GM12878 (cell line): ENCODE measurements at regions not wholly inside any gene's neighbourhood (a gene's known extent, or its start where the extent isn't known, plus 50 kb on each side); places are given as distances from the start of the nearest gene placed in this dataset.
A peak's percentile ranks its signal among the peaks of the same experiment; 100 is the strongest.

Source experiments
- ATAC-seq: fragments of 200-7000 bp; cut with Tn5 transposase; 3 replicates; pipeline ENCODE4 v1.9.1; 2020; ENCODE audit warnings: mild to moderate bottlenecking, moderate library complexity
- BruUV-seq: library from RNA; stranded (reverse); fragments of 400-500 nt; replicated peaks from 2 replicates; lab custom pipeline; 2021; lab: Mats Ljungman, UMichigan
- CTCF ChIA-PET: fragments of 300-600 bp; sonication (Branson Sonifier 250); formaldehyde crosslinking; extraction: SDS; loops from one replicate; lab custom pipeline; 2021; ENCODE audit warnings: inconsistent platforms; lab: Yijun Ruan, JAX
- POLR2A ChIA-PET: fragments of 350-600 bp; formaldehyde crosslinking; extraction: SDS; loops from one replicate; lab custom pipeline; 2021; ENCODE audit warnings: inconsistent platforms; lab: Charles Lee
- RAD21 ChIA-PET: fragments of 300-600 bp; sonication (Branson Sonifier 250); formaldehyde crosslinking; loops from one replicate; lab custom pipeline; 2023; ENCODE audit warnings: antibody characterized with exemption; ENCODE audit not compliant: unreplicated experiment; lab: Charles Lee
- SMC1A ChIA-PET: fragments of 300-600 bp; sonication (Branson Sonifier 250); formaldehyde crosslinking; loops from one replicate; lab custom pipeline; 2023; ENCODE audit not compliant: unreplicated experiment, uncharacterized antibody; lab: Charles Lee
- DNase-seq: peaks from one replicate; pipeline ENCODE4 v3.0.0-alpha.2; 2011; ENCODE audit warnings: low read depth, low spot score
- FAIRE-seq: peaks from 3 replicates; lab custom pipeline; 2011; peaks lifted over from hg19 to GRCh38; lab: Jason Lieb, UNC
- H2AFZ ChIP-seq: 2 replicates; pipeline ENCODE4 v1.6.0; 2011; ENCODE audit warnings: low read depth, low read length, control low read depth; ENCODE audit not compliant: control insufficient read depth
- H3K27ac ChIP-seq: 2 replicates; pipeline ENCODE4 v1.5.1; 2011; ENCODE audit warnings: control low read depth; ENCODE audit not compliant: control insufficient read depth, insufficient read depth
- H3K27me3 ChIP-seq, 2 experiments: replicated peaks in 1 of 2; 2 replicates each; pipeline versions ENCODE4 v1.6.0 to v1.6.1; 2011; ENCODE audit warnings: low read length in 1 of 2; ENCODE audit not compliant: control insufficient read depth in 2 of 2, insufficient read depth in 2 of 2
- H3K36me3 ChIP-seq, 2 experiments: 2 replicates each; pipeline ENCODE4 v1.5.1; 2011; ENCODE audit warnings: low read length in 1 of 2; ENCODE audit not compliant: control insufficient read depth in 2 of 2, insufficient read depth in 2 of 2
- H3K4me1 ChIP-seq: 2 replicates; pipeline ENCODE4 v1.6.1; 2011; ENCODE audit warnings: mild to moderate bottlenecking, low read length, moderate library complexity, mixed read lengths; ENCODE audit not compliant: control insufficient read depth, insufficient read depth
- H3K4me2 ChIP-seq: 2 replicates; pipeline ENCODE4 v1.6.0; 2011; ENCODE audit warnings: control low read depth; ENCODE audit not compliant: control insufficient read depth, insufficient read depth
- H3K4me3 ChIP-seq: fragments of 200-600 bp; sonication (generic); 2 replicates; pipeline ENCODE4 v1.5.1; 2016
- H3K79me2 ChIP-seq: 2 replicates; pipeline ENCODE4 v1.6.0; 2011; ENCODE audit warnings: low read length; ENCODE audit not compliant: control insufficient read depth, insufficient read depth
- H3K9ac ChIP-seq: 2 replicates; pipeline ENCODE4 v1.8.0; 2011; ENCODE audit warnings: low read length, control low read depth, mixed read lengths; ENCODE audit not compliant: control insufficient read depth, insufficient read depth
- H3K9me3 ChIP-seq: replicated peaks from 3 replicates; pipeline ENCODE4 v1.5.1; 2011; ENCODE audit warnings: mild to moderate bottlenecking, low read length; ENCODE audit not compliant: control insufficient read depth, insufficient read depth
- H4K20me1 ChIP-seq: 2 replicates; pipeline ENCODE4 v1.6.0; 2011; ENCODE audit not compliant: control insufficient read depth, insufficient read depth
- CEBPZ ChIP-seq: fragments of 150-350 bp; IDR thresholded peaks from 2 replicates; pipeline ENCODE4 v1.6.1; 2016; ENCODE audit warnings: low read depth, low read length
- EGR1 ChIP-seq, 2 experiments: IDR thresholded peaks; 1 replicate in 1 of 2; 2 replicates in 1 of 2; pipeline ENCODE4 v1.6.1; 2011 to 2012; ENCODE audit warnings: low read depth in 2 of 2, low read length in 2 of 2, borderline replicate concordance in 1 of 2, mild to moderate bottlenecking in 1 of 2, moderate library complexity in 1 of 2
- RCOR1 ChIP-seq: conservative IDR thresholded peaks from 2 replicates; pipeline ENCODE4 v1.6.1; 2012; ENCODE audit warnings: low read depth, low read length, improper control_type of control experiment
- RFX5 ChIP-seq: IDR thresholded peaks from 2 replicates; pipeline ENCODE4 v1.6.1; 2011; ENCODE audit warnings: low read depth, low read length, improper control_type of control experiment
- SPI1 ChIP-seq: IDR thresholded peaks from 2 replicates; pipeline ENCODE4 v1.6.1; 2011; ENCODE audit warnings: low read depth, mild to moderate bottlenecking, low read length, moderate library complexity, borderline replicate concordance; ENCODE audit not compliant: insufficient read depth
- TCF3 ChIP-seq: IDR thresholded peaks from 2 replicates; pipeline ENCODE4 v1.6.1; 2012; ENCODE audit warnings: low read depth, mild to moderate bottlenecking, low read length, borderline replicate concordance; ENCODE audit not compliant: insufficient read depth
- WGBS: methylation state at CpG from one replicate; pipeline ENCODE4 v1.1.6; 2016; ENCODE audit warnings: low lambda C conversion rate; ENCODE audit not compliant: insufficient replicate concordance, insufficient coverage; ENCODE audit errors: missing lambda C conversion rate; 5-methylcytosine and 5-hydroxymethylcytosine counted together
- in situ Hi-C: fragments of 300-500 bp; cut with MboI; formaldehyde crosslinking; loops from 9 replicates; pipeline ENCODE4 v1.14.3; 2018; ENCODE audit warnings: mixed read lengths
- intact Hi-C: fragments of 100-400 bp; cut with micrococcal nuclease; formaldehyde crosslinking; loops from one replicate; pipeline ENCODE4 v1.14.2; 2022; ENCODE audit not compliant: unreplicated experiment
- TF ChIP-seq, protein P1 (sequence below): fragments of 450-650 bp; formaldehyde crosslinking; IDR thresholded peaks from 2 replicates; pipeline ENCODE4 v1.4.0; 2020; ENCODE audit warnings: mild to moderate bottlenecking, moderate library complexity

- H3K27me3 ChIP-seq: peaks cover 0 to 5% of the 10 kb centered on the region in 2 experiments; a peak in 2 of 4 replicates
- RAD21 ChIA-PET: no interaction called here
- no peak overlapping the region for H3K27ac ChIP-seq
- TF ChIP-seq RCOR1 (no peak), RFX5 (no peak), TCF3 (no peak), SPI1 (no peak)
- intact Hi-C loops (no loop called here), in situ Hi-C loops (no loop called here)
- CTCF ChIA-PET: no interaction called here
- POLR2A ChIA-PET: no interaction called here
- WGBS: 83% methylated on average over 10 of the region's 10 CpGs
- SMC1A ChIA-PET: no interaction called here
- H3K9ac ChIP-seq: no peak overlapping the region
- no peak overlapping the region for H3K4me2 ChIP-seq
- no TSS peak for BruUV-seq
- H2AFZ ChIP-seq: no peak overlapping the region
- FAIRE-seq (no peak), DNase-seq (no peak), ATAC-seq (no peak)
- no peaks in the 10 kb centered on the region for H3K36me3 ChIP-seq
- no peaks in the 10 kb centered on the region for H4K20me1 ChIP-seq
- no peak overlapping the region for H3K4me3 ChIP-seq
- H3K9me3 ChIP-seq: no peaks in the 10 kb centered on the region
- H3K4me1 ChIP-seq: peaks cover 3% of the 10 kb centered on the region; the same call in 1 of the 2 replicates
- no peaks in the 10 kb centered on the region for H3K79me2 ChIP-seq
Measured at GRCh38 chr14:54316652-54317051, 80.2 kb upstream of the CDKN3 start.

DNA sequence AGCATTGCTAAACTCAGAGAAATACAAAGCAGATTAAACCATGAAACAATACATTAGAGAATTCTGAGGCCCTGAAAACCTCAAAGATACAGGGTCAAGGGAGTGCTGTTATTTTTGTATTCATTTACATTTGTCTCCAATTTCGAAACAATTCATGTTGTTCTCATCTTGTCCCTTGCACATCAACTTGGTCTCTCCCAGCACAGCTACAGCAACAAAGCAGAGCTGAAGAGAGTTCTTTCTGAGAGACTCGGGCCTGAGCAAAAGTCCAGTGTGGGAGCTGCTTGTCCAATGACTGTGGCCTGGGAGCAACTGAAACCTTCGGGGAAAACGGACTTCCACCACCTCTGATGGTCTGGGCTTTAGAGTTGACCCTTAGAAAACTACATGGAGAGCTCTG is 79.4 kb upstream of the CDKN3 start:
- SMC1A ChIA-PET: no interaction called here
- Histone ChIP-seq H3K4me2 (0 out of 2 replicates have a peak overlapping the region, but pooled peaks have one; percentile 41), H3K79me2 (no peaks in the 10 kb centered on the region), H3K27ac (no peak overlapping the region), H3K4me1 (peaks cover 3% of the 10 kb centered on the region; the same call in 1 of the 2 replicates), H2AFZ (no peak overlapping the region), H3K4me3 (no peak overlapping the region), H3K9ac (no peak overlapping the region), H3K9me3 (no peaks in the 10 kb centered on the region), H4K20me1 (no peaks in the 10 kb centered on the region), H3K27me3 (peaks cover 0 to 5% of the 10 kb centered on the region in 2 experiments; a peak in 2 of 4 replicates), H3K36me3 (no peaks in the 10 kb centered on the region)
- no TSS peak for BruUV-seq
- RAD21 ChIA-PET: no interaction called here
- POLR2A ChIA-PET: no interaction called here
- CTCF ChIA-PET: interaction anchor here (1.5 to 1.8 kb wide), 3 partner anchors 12 to 387 kb away, joined by 3 to 5 read pairs (median 3); no protein-coding TSS in a partner anchor
- WGBS: 2% methylated on average over 4 of the region's 4 CpGs
- in situ Hi-C loops (no loop called here), intact Hi-C loops (no loop called here)
- FAIRE-seq (no peak), ATAC-seq (no peak), DNase-seq (no peak)
- TF ChIP-seq, protein P1, sequence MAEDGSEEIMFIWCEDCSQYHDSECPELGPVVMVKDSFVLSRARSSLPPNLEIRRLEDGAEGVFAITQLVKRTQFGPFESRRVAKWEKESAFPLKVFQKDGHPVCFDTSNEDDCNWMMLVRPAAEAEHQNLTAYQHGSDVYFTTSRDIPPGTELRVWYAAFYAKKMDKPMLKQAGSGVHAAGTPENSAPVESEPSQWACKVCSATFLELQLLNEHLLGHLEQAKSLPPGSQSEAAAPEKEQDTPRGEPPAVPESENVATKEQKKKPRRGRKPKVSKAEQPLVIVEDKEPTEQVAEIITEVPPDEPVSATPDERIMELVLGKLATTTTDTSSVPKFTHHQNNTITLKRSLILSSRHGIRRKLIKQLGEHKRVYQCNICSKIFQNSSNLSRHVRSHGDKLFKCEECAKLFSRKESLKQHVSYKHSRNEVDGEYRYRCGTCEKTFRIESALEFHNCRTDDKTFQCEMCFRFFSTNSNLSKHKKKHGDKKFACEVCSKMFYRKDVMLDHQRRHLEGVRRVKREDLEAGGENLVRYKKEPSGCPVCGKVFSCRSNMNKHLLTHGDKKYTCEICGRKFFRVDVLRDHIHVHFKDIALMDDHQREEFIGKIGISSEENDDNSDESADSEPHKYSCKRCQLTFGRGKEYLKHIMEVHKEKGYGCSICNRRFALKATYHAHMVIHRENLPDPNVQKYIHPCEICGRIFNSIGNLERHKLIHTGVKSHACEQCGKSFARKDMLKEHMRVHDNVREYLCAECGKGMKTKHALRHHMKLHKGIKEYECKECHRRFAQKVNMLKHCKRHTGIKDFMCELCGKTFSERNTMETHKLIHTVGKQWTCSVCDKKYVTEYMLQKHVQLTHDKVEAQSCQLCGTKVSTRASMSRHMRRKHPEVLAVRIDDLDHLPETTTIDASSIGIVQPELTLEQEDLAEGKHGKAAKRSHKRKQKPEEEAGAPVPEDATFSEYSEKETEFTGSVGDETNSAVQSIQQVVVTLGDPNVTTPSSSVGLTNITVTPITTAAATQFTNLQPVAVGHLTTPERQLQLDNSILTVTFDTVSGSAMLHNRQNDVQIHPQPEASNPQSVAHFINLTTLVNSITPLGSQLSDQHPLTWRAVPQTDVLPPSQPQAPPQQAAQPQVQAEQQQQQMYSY: no peak
- TF ChIP-seq CEBPZ (no peak), EGR1 (IDR thresholded peaks at IDR 0.05; ENCODE audit: borderline replicate concordance in 1 of 2, low read depth in 2 of 2, low read length in 2 of 2) (no peak)
